ENCODE measurements at regions not wholly inside any gene's neighbourhood (a gene's known extent, or its start where the extent isn't known, plus 50 kb on each side); places are given as distances from the start of the nearest gene placed in this dataset.

DNA sequence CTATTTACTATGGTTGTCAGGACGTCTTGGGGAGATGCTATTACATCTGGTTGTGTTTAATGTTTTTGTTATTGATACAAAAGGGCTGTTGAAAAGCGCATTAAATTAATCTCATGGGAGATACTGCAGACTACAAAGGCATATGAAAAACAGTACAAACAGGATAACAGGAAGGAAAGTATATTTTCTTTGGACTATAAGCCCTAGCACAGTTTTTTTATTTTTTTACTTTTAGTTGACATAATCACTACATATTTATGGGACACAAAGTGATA lies 341.3 kb downstream of the ARL4A start:
- TF ChIP-seq EZH2phosphoT487 (conservative IDR thresholded peaks at IDR 0.05; ENCODE audit: low read length) (no peak), CTCF (IDR thresholded peaks at IDR 0.05; ENCODE audit: insufficient read depth, low read length, poor library complexity, severe bottlenecking) (no peak)

All from SU-DHL-6 (cell line).